Mesenchymal stem cell (in vitro differentiated cells and primary cell): ENCODE measurements at regions not wholly inside any gene's neighbourhood (a gene's known extent, or its start where the extent isn't known, plus 50 kb on each side); places are given as distances from the start of the nearest gene placed in this dataset.

ENCODE experiments used
- DNase-seq: peaks from one replicate; pipeline ENCODE4 v3.0.0-alpha.2; 2013
- H2AFZ ChIP-seq: one replicate; pipeline ENCODE4 v1.6.1; 2013; ENCODE audit warnings: low read depth, mild to moderate bottlenecking, control low read depth, inconsistent platforms, low read length, moderate library complexity
- H2AK5ac ChIP-seq: 2 replicates; pipeline ENCODE4 v1.6.1; 2013; ENCODE audit warnings: low read length, moderate library complexity, mild to moderate bottlenecking, inconsistent platforms; ENCODE audit not compliant: severe bottlenecking
- H2BK120ac ChIP-seq: one replicate; pipeline ENCODE4 v1.6.1; 2013; ENCODE audit warnings: low read depth, mild to moderate bottlenecking, inconsistent platforms, low read length, moderate library complexity
- H2BK12ac ChIP-seq, 2 experiments: one replicate each; pipeline ENCODE4 v1.6.1; 2013; ENCODE audit warnings: inconsistent platforms in 2 of 2, low read length in 2 of 2, mild to moderate bottlenecking in 2 of 2, moderate library complexity in 2 of 2, control low read depth in 1 of 2
- H2BK15ac ChIP-seq: one replicate; pipeline ENCODE4 v1.6.1; 2013; ENCODE audit warnings: mild to moderate bottlenecking, low read depth, inconsistent platforms; ENCODE audit not compliant: poor library complexity, severe bottlenecking
- H2BK5ac ChIP-seq: 2 replicates; pipeline ENCODE4 v1.6.1; 2013; ENCODE audit warnings: low read depth, mild to moderate bottlenecking, low read length, control low read depth, inconsistent platforms; ENCODE audit not compliant: poor library complexity, severe bottlenecking
- H3K14ac ChIP-seq, 2 experiments: one replicate each; pipeline ENCODE4 v1.6.1; 2013; ENCODE audit warnings: inconsistent platforms in 2 of 2, low read length in 2 of 2, control low read depth in 1 of 2, mild to moderate bottlenecking in 1 of 2, moderate library complexity in 1 of 2
- H3K18ac ChIP-seq, 2 experiments: one replicate each; pipeline ENCODE4 v1.6.1; 2013; ENCODE audit warnings: inconsistent platforms in 2 of 2, low read length in 2 of 2, control low read depth in 1 of 2, low read depth in 1 of 2, mild to moderate bottlenecking in 1 of 2
- H3K23ac ChIP-seq, 2 experiments: one replicate each; pipeline ENCODE4 v1.6.1; 2013; ENCODE audit warnings: inconsistent platforms in 2 of 2, low read length in 2 of 2, mild to moderate bottlenecking in 2 of 2, moderate library complexity in 2 of 2, control low read depth in 1 of 2
- H3K27ac ChIP-seq: 2 replicates; pipeline ENCODE4 v1.5.1; 2013; ENCODE audit warnings: mild to moderate bottlenecking, moderate library complexity, low read length, control low read depth, inconsistent platforms; ENCODE audit not compliant: poor library complexity, severe bottlenecking
- H3K27me3 ChIP-seq, 2 experiments: 2 replicates each; pipeline versions ENCODE4 v1.6.1 to v1.7.0; 2013; ENCODE audit warnings: low read length in 2 of 2, mild to moderate bottlenecking in 2 of 2, moderate library complexity in 2 of 2, control low read depth in 1 of 2, inconsistent platforms in 1 of 2; ENCODE audit not compliant: control insufficient read depth in 1 of 2, insufficient read depth in 1 of 2
- H3K36me3 ChIP-seq, 2 experiments: 2 replicates each; pipeline versions ENCODE4 v1.6.1 to v1.7.0; 2013; ENCODE audit warnings: low read length in 2 of 2, control low read depth in 1 of 2, inconsistent platforms in 1 of 2, low read depth in 1 of 2, mild to moderate bottlenecking in 1 of 2; ENCODE audit not compliant: insufficient read depth in 2 of 2, control insufficient read depth in 1 of 2
- H3K4ac ChIP-seq, 2 experiments: one replicate each; pipeline ENCODE4 v1.6.1; 2013; ENCODE audit warnings: inconsistent platforms in 2 of 2, low read length in 2 of 2, mild to moderate bottlenecking in 2 of 2, moderate library complexity in 2 of 2, control low read depth in 1 of 2, low read depth in 1 of 2
- H3K4me1 ChIP-seq: 2 replicates; pipeline ENCODE4 v1.6.1; 2013; ENCODE audit warnings: low read depth, low read length, control low read depth; ENCODE audit not compliant: control insufficient read depth, insufficient read depth
- H3K4me2 ChIP-seq: 2 replicates; pipeline ENCODE4 v1.6.1; 2013; ENCODE audit warnings: low read length, mild to moderate bottlenecking, inconsistent platforms; ENCODE audit not compliant: poor library complexity, severe bottlenecking
- H3K4me3 ChIP-seq, 2 experiments: 2 replicates each; pipeline versions ENCODE4 v1.5.1 to v1.7.0; 2013; ENCODE audit warnings: low read length in 2 of 2, mild to moderate bottlenecking in 2 of 2, control low read depth in 1 of 2, low read depth in 1 of 2; ENCODE audit not compliant: insufficient read depth in 1 of 2
- H3K79me1 ChIP-seq: replicated peaks from 2 replicates; pipeline ENCODE4 v1.6.1; 2013; ENCODE audit warnings: mild to moderate bottlenecking, control low read depth, low read length, inconsistent platforms; ENCODE audit not compliant: poor library complexity, severe bottlenecking
- H3K9ac ChIP-seq: 2 replicates; pipeline ENCODE4 v1.7.0; 2013; ENCODE audit warnings: mild to moderate bottlenecking, low read length, moderate library complexity
- H3K9me3 ChIP-seq: 2 replicates; pipeline ENCODE4 v1.7.0; 2013; ENCODE audit warnings: mild to moderate bottlenecking, low read length; ENCODE audit not compliant: control insufficient read depth
- H4K8ac ChIP-seq: one replicate; pipeline ENCODE4 v1.6.1; 2013; ENCODE audit warnings: inconsistent platforms, mild to moderate bottlenecking, low read length, moderate library complexity
- H4K91ac ChIP-seq: one replicate; pipeline ENCODE4 v1.6.1; 2013; ENCODE audit warnings: mild to moderate bottlenecking, low read length, inconsistent platforms
- WGBS: methylation state at CpG from one replicate; pipeline ENCODE4 v1.1.7; 2013; ENCODE audit warnings: mixed read lengths; 5-methylcytosine and 5-hydroxymethylcytosine counted together

GRCh38 chr13:44738463-44738862 is 162.3 kb upstream of the TSC22D1 start:
- H3K9me3 ChIP-seq = peaks cover 3% of the 10 kb centered on the region
- no peaks in the 10 kb centered on the region for H3K36me3 ChIP-seq
- 86% methylated on average over 1 of the region's 2 CpGs for WGBS
- H3K4me2 ChIP-seq = no peak overlapping the region
- no peak overlapping the region for H4K91ac ChIP-seq
- no peak overlapping the region for H4K8ac ChIP-seq
- no peak overlapping the region for H3K4ac ChIP-seq
- H3K79me1 ChIP-seq = no peaks in the 10 kb centered on the region
- peak overlapping the region in 1 of 2 experiments; percentile 37 for H3K18ac ChIP-seq
- H2BK5ac ChIP-seq = no peak overlapping the region
- no peak overlapping the region for H2BK120ac ChIP-seq
- peak overlapping the region; percentile 12 to 66 for H2BK12ac ChIP-seq
- H3K14ac ChIP-seq = no peak overlapping the region
- H3K4me1 ChIP-seq = peaks cover 6% of the 10 kb centered on the region
- no peak overlapping the region for H3K27ac ChIP-seq
- H3K27me3 ChIP-seq = no peaks in the 10 kb centered on the region
- no peak overlapping the region for H2AFZ ChIP-seq
- no peak for DNase-seq
- H2AK5ac ChIP-seq = no peak overlapping the region
- no peak overlapping the region for H3K23ac ChIP-seq
- no peak overlapping the region for H2BK15ac ChIP-seq
- no peak overlapping the region for H3K4me3 ChIP-seq
- H3K9ac ChIP-seq = no peak overlapping the region

- H3K18ac ChIP-seq = no peak overlapping the region
- no peak overlapping the region for H4K8ac ChIP-seq
- H3K27me3 ChIP-seq = no peaks in the 10 kb centered on the region
- no peak overlapping the region for H3K14ac ChIP-seq
- no peak overlapping the region for H2AFZ ChIP-seq
- H3K4ac ChIP-seq = no peak overlapping the region
- H2BK15ac ChIP-seq = no peak overlapping the region
- H3K9ac ChIP-seq = no peak overlapping the region
- no peak overlapping the region for H4K91ac ChIP-seq
- no peak overlapping the region for H3K4me3 ChIP-seq
- H2BK5ac ChIP-seq = no peak overlapping the region
- DNase-seq = no peak
- H2BK120ac ChIP-seq = no peak overlapping the region
- H3K9me3 ChIP-seq = no peaks in the 10 kb centered on the region
- H3K79me1 ChIP-seq = no peaks in the 10 kb centered on the region
- H2BK12ac ChIP-seq = no peak overlapping the region
- WGBS = 86% methylated on average over 3 of the region's 4 CpGs
- H3K23ac ChIP-seq = no peak overlapping the region
- H2AK5ac ChIP-seq = no peak overlapping the region
- H3K4me1 ChIP-seq = peaks cover 6% of the 10 kb centered on the region
- no peaks in the 10 kb centered on the region for H3K36me3 ChIP-seq
- no peak overlapping the region for H3K27ac ChIP-seq
- no peak overlapping the region for H3K4me2 ChIP-seq
Measured at GRCh38 chr13:44735806-44736205, 159.7 kb upstream of the TSC22D1 start.

DNA sequence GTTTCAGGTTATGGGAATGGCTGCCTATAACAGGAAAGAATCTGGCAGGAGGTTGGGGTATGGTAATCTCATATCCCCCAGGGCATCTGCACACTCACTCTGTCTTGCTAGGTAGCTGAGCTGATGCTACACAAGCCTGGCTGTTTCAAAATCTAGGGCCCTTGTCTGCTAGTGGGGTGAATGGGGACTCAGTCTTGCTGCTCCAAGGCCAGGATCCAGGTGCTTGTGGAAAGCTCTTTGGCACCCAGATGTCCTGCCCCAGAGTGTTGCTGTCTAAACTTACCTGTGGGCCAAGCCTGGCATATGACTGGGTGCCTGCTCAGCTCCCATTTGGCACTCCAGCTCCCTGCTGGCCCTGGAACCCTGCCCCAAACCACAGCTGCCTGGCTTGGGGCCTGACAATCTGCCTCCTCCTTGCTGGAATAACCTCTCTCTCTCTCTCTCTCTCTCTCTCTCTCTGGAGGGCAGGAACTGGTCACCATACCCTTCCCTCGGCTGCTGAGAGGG is 158.1 kb upstream of the TSC22D1 start:
- WGBS = 97% methylated on average over 1 of the region's 1 CpG
- Histone ChIP-seq H4K8ac (no peak overlapping the region), H3K18ac (peak overlapping the region in 1 of 2 experiments; percentile 50), H3K36me3 (no peaks in the 10 kb centered on the region), H2AK5ac (peak overlapping the region; percentile 7), H3K79me1 (no peaks in the 10 kb centered on the region), H3K4me3 (no peak overlapping the region), H2BK15ac (peak overlapping the region; percentile 49), H3K4me1 (peaks cover 6% of the 10 kb centered on the region), H4K91ac (peak overlapping the region; percentile 9), H3K14ac (peak overlapping the region in 1 of 2 experiments; percentile 11), H3K9me3 (no peaks in the 10 kb centered on the region), H3K9ac (peak overlapping the region; percentile 5), H3K27me3 (no peaks in the 10 kb centered on the region), H3K27ac (no peak overlapping the region), H3K4me2 (no peak overlapping the region), H2AFZ (no peak overlapping the region), H3K23ac (no peak overlapping the region), H3K4ac (no peak overlapping the region), H2BK12ac (no peak overlapping the region), H2BK5ac (no peak overlapping the region), H2BK120ac (no peak overlapping the region)
- no peak for DNase-seq

- Histone ChIP-seq H3K36me3 (no peaks in the 10 kb centered on the region), H3K27ac (no peak overlapping the region)
Measured at GRCh38 chr13:44732503-44733098, 156.5 kb upstream of the TSC22D1 start.

More at GRCh38 chr13:44732503-44733098, 156.5 kb upstream of the TSC22D1 start:
- H3K18ac ChIP-seq = no peak overlapping the region
- H3K79me1 ChIP-seq = no peaks in the 10 kb centered on the region
- no peak overlapping the region for H4K8ac ChIP-seq
- H4K91ac ChIP-seq = no peak overlapping the region
- H3K4me1 ChIP-seq = peaks cover 6% of the 10 kb centered on the region
- no peak overlapping the region for H3K14ac ChIP-seq
- no peak overlapping the region for H3K4me3 ChIP-seq
- H2BK12ac ChIP-seq = no peak overlapping the region
- no peaks in the 10 kb centered on the region for H3K27me3 ChIP-seq
- H2BK5ac ChIP-seq = no peak overlapping the region
- H3K9me3 ChIP-seq = no peaks in the 10 kb centered on the region
- no peak overlapping the region for H3K9ac ChIP-seq
- no peak overlapping the region for H2BK15ac ChIP-seq
- WGBS = 94% methylated on average over 12 of the region's 13 CpGs
- H3K4me2 ChIP-seq = no peak overlapping the region
- no peak overlapping the region for H2BK120ac ChIP-seq
- H2AK5ac ChIP-seq = no peak overlapping the region
- no peak for DNase-seq
- H3K23ac ChIP-seq = no peak overlapping the region
- H3K4ac ChIP-seq = no peak overlapping the region
- H2AFZ ChIP-seq = no peak overlapping the region
